22Rv1 (cell line): ENCODE measurements at regions not wholly inside any gene's neighbourhood (a gene's known extent, or its start where the extent isn't known, plus 50 kb on each side); places are given as distances from the start of the nearest gene placed in this dataset.

ENCODE experiments used
- H3K27ac ChIP-seq: fragments of 450-650 bp; 2 replicates; pipeline ENCODE4 v1.5.1; 2017
- CTCF ChIP-seq: fragments of 450-650 bp; IDR thresholded peaks from 2 replicates; pipeline ENCODE4 v1.5.1; 2017; ENCODE audit warnings: mild to moderate bottlenecking
- ZFX ChIP-seq: fragments of 450-650 bp; IDR thresholded peaks from 2 replicates; pipeline ENCODE4 v1.6.1; 2017; ENCODE audit warnings: antibody characterized with exemption, borderline replicate concordance

- H3K27ac ChIP-seq = no peak overlapping the region
Observed at GRCh38 chr16:63719926-63720325, 1401.9 kb downstream of the CDH11 start.

GRCh38 chr16:63717806-63718205, 1404.1 kb downstream of the CDH11 start:
- TF ChIP-seq ZFX (no peak), CTCF (no peak)
- no peak overlapping the region for H3K27ac ChIP-seq

More at GRCh38 chr16:63719926-63720325, 1401.9 kb downstream of the CDH11 start:
- TF ChIP-seq ZFX (no peak), CTCF (no peak)

GRCh38 chr16:63714876-63715275, 1407.0 kb downstream of the CDH11 start:
- H3K27ac ChIP-seq = no peak overlapping the region
- TF ChIP-seq CTCF (no peak), ZFX (no peak)

GRCh38 chr16:63712725-63713124, 1409.1 kb downstream of the CDH11 start:
- no peak overlapping the region for H3K27ac ChIP-seq
- TF ChIP-seq ZFX (no peak), CTCF (no peak)

- H3K27ac ChIP-seq = no peak overlapping the region
- TF ChIP-seq CTCF (no peak), ZFX (no peak)
Observed at GRCh38 chr16:63703612-63704011, 1418.3 kb downstream of the CDH11 start.

- TF ChIP-seq CTCF (no peak), ZFX (no peak)
- H3K27ac ChIP-seq = no peak overlapping the region
Observed at GRCh38 chr16:63702981-63703590, 1418.8 kb downstream of the CDH11 start.

- H3K27ac ChIP-seq = no peak overlapping the region
- TF ChIP-seq ZFX (no peak), CTCF (no peak)
Observed at GRCh38 chr16:63697736-63698135, 1424.1 kb downstream of the CDH11 start.
